Testis (tissue), 2 donors: ENCODE measurements at regions not wholly inside any gene's neighbourhood (a gene's known extent, or its start where the extent isn't known, plus 50 kb on each side); places are given as distances from the start of the nearest gene placed in this dataset.

Source experiments
- CTCF ChIP-seq, 3 experiments: fragments of 450-650 bp in 2 of 3; fragments of 200-600 bp in 1 of 3; sonication (generic) in 1 of 3; IDR thresholded peaks; one replicate each; pipeline ENCODE4 v1.5.1; 2016 to 2019; ENCODE audit warnings: antibody characterized with exemption in 3 of 3, mild to moderate bottlenecking in 2 of 3, moderate library complexity in 1 of 3
- POLR2A ChIP-seq: fragments of 450-650 bp; IDR thresholded peaks from one replicate; pipeline ENCODE4 v1.6.1; 2017; ENCODE audit warnings: antibody characterized with exemption, mild to moderate bottlenecking, moderate library complexity

- no peak for TF ChIP-seq CTCF (IDR thresholded peaks at IDR 0.05)
- no peak for TF ChIP-seq POLR2A
These were observed 484.7 kb upstream of the PODXL start for GRCh38 chr7:132041108-132041507.
